ENCODE measurements at regions not wholly inside any gene's neighbourhood (a gene's known extent, or its start where the extent isn't known, plus 50 kb on each side); places are given as distances from the start of the nearest gene placed in this dataset.

DNA sequence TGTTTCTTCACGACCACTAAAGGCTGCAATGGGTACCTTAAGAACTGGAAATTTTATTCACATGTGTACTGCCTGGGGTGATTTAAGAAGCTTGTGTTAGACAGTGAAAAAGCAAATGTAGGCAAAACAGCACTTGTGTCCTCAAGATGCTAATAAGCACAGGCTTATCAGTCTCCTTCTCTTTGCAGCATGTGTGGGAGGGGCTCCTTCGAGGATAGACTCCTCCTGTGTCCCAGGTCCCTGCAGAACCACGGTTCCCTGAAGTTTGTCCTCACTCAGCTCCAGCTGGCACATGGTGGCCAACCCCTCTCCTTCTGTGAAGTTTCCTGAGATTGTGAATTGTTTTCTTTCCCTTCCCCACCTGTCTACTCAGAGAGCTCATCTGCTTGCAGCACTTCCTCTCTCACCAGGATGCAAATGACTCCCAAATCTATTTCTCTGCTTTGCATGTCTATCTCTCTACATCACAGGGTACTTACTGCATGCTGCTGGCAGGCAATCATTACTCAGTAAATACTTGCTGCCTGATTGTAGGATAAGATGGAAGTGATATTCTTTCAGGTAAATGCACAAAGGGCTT is 589.6 kb upstream of the KLHL29 start:
- H3K4me3 ChIP-seq, result no peak overlapping the region

GRCh38 chr2:22798386-22798785 is 586.6 kb upstream of the KLHL29 start:
- Histone ChIP-seq H3K9me3 (replicated peaks) (0 out of 2 replicates have a peak, but pooled peaks cover 2% of the 10 kb centered on the region), H3K36me3 (no peaks in the 10 kb centered on the region), H3K4me3 (no peak overlapping the region), H3K27ac (no peak overlapping the region), H3K4me1 (replicated peaks) (no peaks in the 10 kb centered on the region), H3K27me3 (replicated peaks) (no peaks in the 10 kb centered on the region)
- no peak for DNase-seq (ENCODE audit: low read depth in 1 of 2, low spot score in 2 of 2)

More for the DNA sequence above, 589.6 kb upstream of the KLHL29 start:
- H3K27me3 ChIP-seq (replicated peaks), result no peaks in the 10 kb centered on the region
- no peaks in the 10 kb centered on the region for H3K9me3 ChIP-seq (replicated peaks)
- H3K36me3 ChIP-seq, result no peaks in the 10 kb centered on the region
- H3K27ac ChIP-seq, result no peak overlapping the region
- no peak for DNase-seq (ENCODE audit: low read depth in 1 of 2, low spot score in 2 of 2)
- H3K4me1 ChIP-seq (replicated peaks), result no peaks in the 10 kb centered on the region

GRCh38 chr2:22800412-22800811 is 584.6 kb upstream of the KLHL29 start:
- DNase-seq (ENCODE audit: low read depth in 1 of 2, low spot score in 2 of 2), result no peak
- Histone ChIP-seq H3K9me3 (replicated peaks) (0 out of 2 replicates have a peak, but pooled peaks cover 2% of the 10 kb centered on the region), H3K4me1 (replicated peaks) (no peaks in the 10 kb centered on the region), H3K36me3 (no peaks in the 10 kb centered on the region), H3K27ac (no peak overlapping the region), H3K4me3 (no peak overlapping the region), H3K27me3 (replicated peaks) (no peaks in the 10 kb centered on the region)

- Histone ChIP-seq H3K27me3 (replicated peaks) (no peaks in the 10 kb centered on the region), H3K9me3 (replicated peaks) (0 out of 2 replicates have a peak, but pooled peaks cover 2% of the 10 kb centered on the region), H3K4me1 (replicated peaks) (no peaks in the 10 kb centered on the region), H3K36me3 (no peaks in the 10 kb centered on the region), H3K27ac (no peak overlapping the region), H3K4me3 (no peak overlapping the region)
- DNase-seq (ENCODE audit: low read depth in 1 of 2, low spot score in 2 of 2), result no peak
These were observed 583.9 kb upstream of the KLHL29 start for GRCh38 chr2:22801071-22801470.

DNA sequence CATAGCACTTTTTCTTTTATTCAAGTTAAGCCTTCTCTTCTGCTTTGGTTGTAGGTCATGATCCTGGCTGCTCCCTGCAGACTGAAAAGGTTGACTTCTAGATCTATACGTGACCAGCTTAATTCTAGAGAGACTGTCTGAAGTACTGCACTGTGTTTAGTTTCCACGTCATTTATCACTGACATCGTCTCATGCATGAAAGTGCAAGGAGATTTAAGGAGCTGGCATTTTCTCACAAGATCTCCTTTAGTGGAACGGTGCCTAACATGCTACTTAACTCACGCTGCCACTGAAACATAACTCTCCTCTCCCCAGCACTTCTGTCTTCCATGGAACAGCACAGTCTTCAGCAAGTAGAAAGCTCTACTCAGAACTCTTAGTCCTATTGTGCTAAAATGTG is 583.0 kb upstream of the KLHL29 start:
- Histone ChIP-seq H3K27ac (no peak overlapping the region), H3K4me3 (no peak overlapping the region), H3K9me3 (replicated peaks) (peaks cover 2% of the 10 kb centered on the region; the same call in 1 of the 2 replicates), H3K27me3 (replicated peaks) (no peaks in the 10 kb centered on the region), H3K4me1 (replicated peaks) (no peaks in the 10 kb centered on the region), H3K36me3 (no peaks in the 10 kb centered on the region)
- no peak for DNase-seq (ENCODE audit: low read depth in 1 of 2, low spot score in 2 of 2)

DNA sequence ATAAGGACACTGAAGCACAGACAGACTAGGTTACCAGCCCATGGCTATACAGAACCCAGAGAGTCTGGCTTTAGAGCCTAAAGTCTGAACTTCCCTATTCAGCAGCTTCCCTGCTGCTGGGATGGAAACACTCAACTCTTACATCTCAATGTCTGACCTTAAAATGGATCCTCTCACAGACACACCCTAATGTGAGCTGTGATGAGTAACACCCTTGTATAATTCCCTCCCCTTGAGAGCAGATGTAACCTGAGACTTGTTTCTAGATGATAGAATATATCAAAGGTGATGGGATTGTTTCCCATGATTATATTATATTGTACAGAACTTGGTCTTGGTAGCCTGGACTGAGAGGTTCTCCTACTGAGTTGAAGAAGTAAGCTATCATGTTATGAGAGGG is 577.1 kb upstream of the KLHL29 start:
- H3K27ac ChIP-seq, result no peak overlapping the region
- no peak for DNase-seq (ENCODE audit: low read depth in 1 of 2, low spot score in 2 of 2)
- H3K27me3 ChIP-seq (replicated peaks), result no peaks in the 10 kb centered on the region
- no peaks in the 10 kb centered on the region for H3K4me1 ChIP-seq (replicated peaks)
- H3K9me3 ChIP-seq (replicated peaks), result no peaks in the 10 kb centered on the region; the same call in 1 of the 2 replicates
- H3K36me3 ChIP-seq, result no peaks in the 10 kb centered on the region
- no peak overlapping the region for H3K4me3 ChIP-seq

- Histone ChIP-seq H3K36me3 (no peaks in the 10 kb centered on the region), H3K27ac (no peak overlapping the region), H3K9me3 (replicated peaks) (no peaks in the 10 kb centered on the region; the same call in none of the 2 replicates), H3K4me3 (no peak overlapping the region), H3K4me1 (replicated peaks) (no peaks in the 10 kb centered on the region), H3K27me3 (replicated peaks) (no peaks in the 10 kb centered on the region)
- no peak for DNase-seq (ENCODE audit: low read depth in 1 of 2, low spot score in 2 of 2)
These were observed 574.4 kb upstream of the KLHL29 start for GRCh38 chr2:22810602-22811001.

GRCh38 chr2:22812065-22812680 is 572.8 kb upstream of the KLHL29 start:
- no peaks in the 10 kb centered on the region for H3K27me3 ChIP-seq (replicated peaks)
- H3K4me1 ChIP-seq (replicated peaks), result no peaks in the 10 kb centered on the region

DNA sequence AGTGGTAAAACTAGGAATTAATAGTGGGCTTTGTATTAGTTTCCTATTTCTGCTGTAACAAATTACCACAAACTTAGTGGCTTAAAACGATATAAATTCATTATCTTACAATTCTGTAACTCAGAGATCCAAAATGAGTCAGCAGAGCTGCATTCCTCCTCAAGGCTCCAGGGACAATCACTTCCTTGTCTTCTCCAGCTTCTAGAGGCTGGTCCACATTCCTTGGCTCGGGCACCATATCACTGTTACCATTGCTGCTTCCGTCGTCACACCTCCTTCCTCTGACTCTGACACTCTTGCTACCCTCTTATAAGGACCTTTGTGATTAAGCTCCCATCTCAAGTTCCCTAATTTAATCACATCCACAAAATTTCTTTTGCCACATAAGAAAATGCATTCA is 567.8 kb upstream of the KLHL29 start:
- no peaks in the 10 kb centered on the region for H3K4me1 ChIP-seq (replicated peaks)
- H3K9me3 ChIP-seq (replicated peaks), result no peaks in the 10 kb centered on the region; the same call in 1 of the 2 replicates
- H3K4me3 ChIP-seq, result no peak overlapping the region
- no peak for DNase-seq (ENCODE audit: low read depth in 1 of 2, low spot score in 2 of 2)
- H3K36me3 ChIP-seq, result no peaks in the 10 kb centered on the region
- H3K27me3 ChIP-seq (replicated peaks), result no peaks in the 10 kb centered on the region
- H3K27ac ChIP-seq, result no peak overlapping the region

More at GRCh38 chr2:22812065-22812680, 572.8 kb upstream of the KLHL29 start:
- DNase-seq (ENCODE audit: low read depth in 1 of 2, low spot score in 2 of 2), result no peak
- H3K9me3 ChIP-seq (replicated peaks), result no peaks in the 10 kb centered on the region; the same call in none of the 2 replicates
- H3K36me3 ChIP-seq, result no peaks in the 10 kb centered on the region
- no peak overlapping the region for H3K27ac ChIP-seq
- H3K4me3 ChIP-seq, result no peak overlapping the region

GRCh38 chr2:22821458-22821857 is 563.5 kb upstream of the KLHL29 start:
- H3K4me1 ChIP-seq (replicated peaks), result no peaks in the 10 kb centered on the region
- DNase-seq (ENCODE audit: low read depth in 1 of 2, low spot score in 2 of 2), result no peak
- no peaks in the 10 kb centered on the region for H3K27me3 ChIP-seq (replicated peaks)
- 0 out of 2 replicates have a peak, but pooled peaks cover 2% of the 10 kb centered on the region for H3K9me3 ChIP-seq (replicated peaks)
- no peak overlapping the region for H3K27ac ChIP-seq
- H3K36me3 ChIP-seq, result no peaks in the 10 kb centered on the region
- no peak overlapping the region for H3K4me3 ChIP-seq

DNA sequence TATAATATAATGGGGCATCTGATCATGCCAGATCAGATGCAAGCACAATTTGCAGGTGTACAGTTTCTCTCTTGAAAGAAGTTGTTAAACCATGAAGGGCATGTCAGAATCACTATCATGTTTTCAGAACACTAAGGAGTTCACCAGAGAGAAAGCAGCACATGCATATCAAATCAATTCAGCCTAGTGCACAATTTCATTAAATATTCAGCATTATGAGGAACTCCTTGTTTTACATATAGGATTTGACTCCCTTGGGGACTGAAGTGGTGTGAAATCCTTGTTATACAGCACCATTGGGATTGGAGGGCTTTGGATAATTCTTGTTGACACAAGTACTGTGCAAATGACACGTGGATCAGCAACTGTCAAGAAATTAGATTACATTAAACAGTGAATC is 562.1 kb upstream of the KLHL29 start:
- Histone ChIP-seq H3K4me1 (replicated peaks) (no peaks in the 10 kb centered on the region), H3K27me3 (replicated peaks) (no peaks in the 10 kb centered on the region), H3K36me3 (no peaks in the 10 kb centered on the region), H3K27ac (no peak overlapping the region), H3K4me3 (no peak overlapping the region), H3K9me3 (replicated peaks) (0 out of 2 replicates have a peak, but pooled peaks cover 2% of the 10 kb centered on the region)
- no peak for DNase-seq (ENCODE audit: low read depth in 1 of 2, low spot score in 2 of 2)

DNA sequence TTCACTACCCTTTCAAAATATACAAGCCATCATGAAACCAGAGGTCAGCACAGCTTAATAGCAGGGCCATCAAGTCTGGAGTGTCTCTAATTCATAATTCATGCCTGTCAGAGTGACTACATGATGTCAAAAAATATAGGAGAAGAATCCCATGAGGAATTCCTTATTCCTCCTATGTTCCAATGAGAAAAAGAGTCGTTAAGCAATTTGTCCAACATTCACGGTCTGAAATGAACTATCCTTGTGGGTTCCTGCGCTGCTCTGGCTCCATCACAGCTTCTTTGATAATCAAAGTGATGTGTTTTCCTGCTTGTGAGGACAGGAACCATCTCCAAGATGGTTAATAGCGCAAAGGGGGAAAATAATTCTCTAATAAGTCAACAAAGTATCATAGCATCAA is 560.4 kb upstream of the KLHL29 start:
- Histone ChIP-seq H3K27ac (no peak overlapping the region), H3K4me3 (no peak overlapping the region)
- DNase-seq (ENCODE audit: low read depth in 1 of 2, low spot score in 2 of 2), result no peak

DNA sequence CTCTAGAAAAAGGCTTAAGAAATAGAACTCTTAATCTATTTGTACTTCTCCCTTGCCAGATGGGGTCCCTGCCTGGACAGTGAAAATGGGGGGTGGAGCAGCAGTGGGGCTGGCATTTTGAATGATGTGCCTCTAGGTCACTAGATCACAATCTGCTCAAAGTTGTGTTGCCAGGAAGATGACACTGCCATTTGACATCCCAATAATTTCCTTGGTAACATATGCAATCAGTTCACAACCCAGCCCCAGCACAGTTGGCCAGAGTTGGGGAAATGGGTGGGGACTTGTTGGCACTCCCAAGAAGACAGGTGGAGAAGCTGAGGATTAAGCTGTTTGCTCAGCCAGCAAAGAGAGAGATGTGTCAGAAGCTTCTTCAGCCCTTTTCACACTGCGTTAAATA is 558.3 kb upstream of the KLHL29 start:
- H3K27me3 ChIP-seq (replicated peaks), result no peaks in the 10 kb centered on the region
- 0 out of 2 replicates have a peak, but pooled peaks cover 2% of the 10 kb centered on the region for H3K9me3 ChIP-seq (replicated peaks)
- no peak for DNase-seq (ENCODE audit: low read depth in 1 of 2, low spot score in 2 of 2)
- H3K4me3 ChIP-seq, result no peak overlapping the region
- no peaks in the 10 kb centered on the region for H3K4me1 ChIP-seq (replicated peaks)
- no peaks in the 10 kb centered on the region for H3K36me3 ChIP-seq
- H3K27ac ChIP-seq, result no peak overlapping the region

More for the DNA sequence above, 560.4 kb upstream of the KLHL29 start:
- Histone ChIP-seq H3K4me1 (replicated peaks) (no peaks in the 10 kb centered on the region), H3K36me3 (no peaks in the 10 kb centered on the region), H3K27me3 (replicated peaks) (no peaks in the 10 kb centered on the region), H3K9me3 (replicated peaks) (0 out of 2 replicates have a peak, but pooled peaks cover 2% of the 10 kb centered on the region)

- no peaks in the 10 kb centered on the region for H3K36me3 ChIP-seq
- no peak overlapping the region for H3K27ac ChIP-seq
- no peak overlapping the region for H3K4me3 ChIP-seq
- DNase-seq (ENCODE audit: low read depth in 1 of 2, low spot score in 2 of 2), result no peak
- no peaks in the 10 kb centered on the region for H3K27me3 ChIP-seq (replicated peaks)
- 0 out of 2 replicates have a peak, but pooled peaks cover 2% of the 10 kb centered on the region for H3K9me3 ChIP-seq (replicated peaks)
- H3K4me1 ChIP-seq (replicated peaks), result no peaks in the 10 kb centered on the region
These were observed 555.2 kb upstream of the KLHL29 start for GRCh38 chr2:22829791-22830190.

Measured in SJSA1 (cell line).